ES-I3 (cell line): ENCODE measurements at regions not wholly inside any gene's neighbourhood (a gene's known extent, or its start where the extent isn't known, plus 50 kb on each side); places are given as distances from the start of the nearest gene placed in this dataset.
A peak's percentile ranks its signal among the peaks of the same experiment; 100 is the strongest.
"Not testable (repeated sequence)": the region's sequence is repeated elsewhere in the genome, so short reads cannot be mapped to it uniquely, and the experiment has no call there.

Experiments used
- H3K36me3 ChIP-seq: 2 replicates; pipeline ENCODE4 v1.6.1; 2013; ENCODE audit warnings: mild to moderate bottlenecking, low read length, control low read depth, moderate library complexity; ENCODE audit not compliant: insufficient read depth
- H3K4me1 ChIP-seq: 2 replicates; pipeline ENCODE4 v1.6.1; 2013; ENCODE audit warnings: mild to moderate bottlenecking, control low read depth, low read length; ENCODE audit not compliant: insufficient read depth
- H3K9ac ChIP-seq: 2 replicates; pipeline ENCODE4 v1.6.1; 2013; ENCODE audit warnings: low read depth, mild to moderate bottlenecking, low read length, moderate library complexity
- H3K9me3 ChIP-seq: 2 replicates; pipeline ENCODE4 v1.6.1; 2013; ENCODE audit warnings: mild to moderate bottlenecking, low read length, moderate library complexity; ENCODE audit not compliant: control insufficient read depth, insufficient read depth

DNA sequence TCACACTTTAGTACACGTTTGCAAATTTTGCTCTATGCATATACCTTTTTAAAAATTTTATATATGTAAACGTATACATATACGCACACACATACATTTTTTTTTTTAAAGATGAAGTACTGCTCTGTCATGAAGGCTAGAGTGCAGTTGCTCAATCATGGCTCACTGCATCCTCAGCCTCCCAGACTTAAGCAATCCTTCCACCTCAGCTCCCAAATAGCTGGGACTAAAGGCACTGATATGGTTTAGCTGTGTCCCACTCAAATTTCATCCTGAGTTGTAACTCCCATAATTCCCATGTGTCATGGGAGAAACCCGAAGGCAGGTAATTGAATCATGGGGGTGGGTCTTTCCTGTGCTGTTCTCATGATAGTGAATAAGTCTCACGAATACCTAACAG lies 220.8 kb upstream of the CAND1 start:
- no peaks in the 10 kb centered on the region for H3K36me3 ChIP-seq
- no peak overlapping the region for H3K9ac ChIP-seq
- H3K9me3 ChIP-seq: no peaks in the 10 kb centered on the region
- peaks cover 10% of the 10 kb centered on the region for H3K4me1 ChIP-seq

- peaks cover 10% of the 10 kb centered on the region for H3K4me1 ChIP-seq
- not testable (repeated sequence) for H3K36me3 ChIP-seq, H3K9ac ChIP-seq, H3K9me3 ChIP-seq
Observed at GRCh38 chr12:67049199-67049598, 220.0 kb upstream of the CAND1 start.

- Histone ChIP-seq H3K9ac (no peak overlapping the region), H3K36me3 (no peaks in the 10 kb centered on the region), H3K4me1 (no peaks in the 10 kb centered on the region), H3K9me3 (no peaks in the 10 kb centered on the region)
Observed at GRCh38 chr12:67052981-67053380, 216.2 kb upstream of the CAND1 start.

DNA sequence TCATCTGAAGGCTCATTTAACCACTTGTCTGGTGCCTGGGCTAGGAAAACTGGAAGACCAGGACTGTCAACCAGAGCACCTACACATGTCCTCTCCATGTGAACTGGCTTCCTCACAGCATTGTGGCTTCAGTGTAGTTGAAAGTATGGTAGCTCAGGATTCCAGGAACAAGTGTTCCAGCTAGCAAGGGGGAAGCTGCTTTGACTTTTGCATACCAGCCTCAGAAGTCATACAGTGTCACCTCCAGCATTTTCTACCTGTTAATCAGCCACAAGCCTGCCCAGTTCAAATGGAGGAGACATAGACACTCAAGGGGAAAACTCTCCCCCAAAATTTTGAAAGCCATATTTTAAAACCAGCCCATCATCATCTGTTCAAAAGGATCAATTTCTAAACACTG lies 212.8 kb upstream of the CAND1 start:
- Histone ChIP-seq H3K9ac (no peak overlapping the region), H3K4me1 (no peaks in the 10 kb centered on the region)

GRCh38 chr12:67057072-67057471 lies 212.1 kb upstream of the CAND1 start:
- Histone ChIP-seq H3K36me3 (no peaks in the 10 kb centered on the region), H3K9ac (no peak overlapping the region), H3K9me3 (no peaks in the 10 kb centered on the region), H3K4me1 (no peaks in the 10 kb centered on the region)

More for the DNA sequence above, 212.8 kb upstream of the CAND1 start:
- Histone ChIP-seq H3K9me3 (no peaks in the 10 kb centered on the region), H3K36me3 (no peaks in the 10 kb centered on the region)

- Histone ChIP-seq H3K9me3 (no peaks in the 10 kb centered on the region), H3K36me3 (no peaks in the 10 kb centered on the region), H3K4me1 (no peaks in the 10 kb centered on the region), H3K9ac (no peak overlapping the region)
Observed at GRCh38 chr12:67062193-67062592, 207.0 kb upstream of the CAND1 start.

GRCh38 chr12:67067453-67068203 lies 201.5 kb upstream of the CAND1 start:
- H3K9me3 ChIP-seq: no peaks in the 10 kb centered on the region
- H3K4me1 ChIP-seq: peaks cover 7% of the 10 kb centered on the region; the same call in 1 of the 2 replicates
- peak overlapping the region; percentile 39; the same call in 1 of the 2 replicates for H3K9ac ChIP-seq
- H3K36me3 ChIP-seq: no peaks in the 10 kb centered on the region

GRCh38 chr12:67068204-67068731 lies 200.9 kb upstream of the CAND1 start:
- H3K9me3 ChIP-seq: no peaks in the 10 kb centered on the region
- H3K9ac ChIP-seq: peak overlapping the region; percentile 39; the same call in 1 of the 2 replicates
- H3K36me3 ChIP-seq: no peaks in the 10 kb centered on the region
- H3K4me1 ChIP-seq: peaks cover 7% of the 10 kb centered on the region; the same call in 1 of the 2 replicates

GRCh38 chr12:67068761-67069450 lies 200.3 kb upstream of the CAND1 start:
- no peaks in the 10 kb centered on the region for H3K36me3 ChIP-seq
- no peaks in the 10 kb centered on the region for H3K9me3 ChIP-seq
- H3K4me1 ChIP-seq: peaks cover 7% of the 10 kb centered on the region; the same call in 1 of the 2 replicates
- peak overlapping the region; percentile 65 for H3K9ac ChIP-seq

DNA sequence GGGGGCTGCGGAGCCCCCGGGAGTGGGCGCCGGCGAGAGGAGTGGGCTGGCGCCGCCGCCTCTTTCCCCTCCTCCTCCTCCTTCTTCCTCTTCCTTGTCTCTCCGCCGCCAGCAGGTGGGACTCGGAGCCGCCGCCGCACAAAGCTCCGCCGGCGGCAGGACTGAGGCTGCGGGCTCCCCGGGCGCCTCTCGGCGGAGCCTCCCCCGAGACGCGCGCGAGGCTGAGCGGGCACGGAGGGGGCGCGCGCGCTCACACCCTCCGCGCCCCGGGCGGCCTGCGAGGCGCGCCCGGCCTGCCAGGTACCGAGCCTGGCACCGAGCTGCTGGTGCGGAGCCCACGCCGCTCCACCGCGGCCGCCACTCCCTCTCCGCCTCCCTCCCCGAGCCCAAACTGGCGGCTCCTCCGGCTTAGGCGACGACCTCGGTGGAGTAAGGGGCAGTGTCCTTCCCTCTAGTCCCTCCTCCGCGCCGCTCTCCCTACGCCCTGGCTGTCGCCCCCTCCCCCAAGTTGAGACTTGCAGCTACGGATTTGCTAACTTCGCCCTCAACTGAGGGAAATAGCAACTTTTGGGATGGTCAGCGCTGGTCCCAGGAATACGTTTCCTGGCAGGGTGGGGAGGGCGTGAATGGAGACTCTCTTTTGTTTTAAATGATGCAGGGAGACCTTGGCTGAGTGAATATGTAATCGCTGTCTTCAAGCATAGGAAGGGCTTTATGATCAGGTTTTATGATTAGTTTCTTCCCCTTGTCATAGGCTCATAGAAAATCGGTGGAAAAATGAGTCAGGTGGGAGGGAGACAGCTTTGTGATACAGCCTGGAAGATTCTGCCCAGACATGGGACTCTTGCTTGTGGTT lies 199.5 kb upstream of the CAND1 start:
- Histone ChIP-seq H3K36me3 (no peaks in the 10 kb centered on the region), H3K4me1 (peaks cover 7% of the 10 kb centered on the region; the same call in 1 of the 2 replicates), H3K9ac (peak overlapping the region; percentile 65), H3K9me3 (no peaks in the 10 kb centered on the region)

GRCh38 chr12:67070307-67070600 lies 198.9 kb upstream of the CAND1 start:
- peak overlapping the region; percentile 65 for H3K9ac ChIP-seq
- H3K9me3 ChIP-seq: no peaks in the 10 kb centered on the region
- H3K36me3 ChIP-seq: no peaks in the 10 kb centered on the region
- H3K4me1 ChIP-seq: peaks cover 7% of the 10 kb centered on the region; the same call in 1 of the 2 replicates

DNA sequence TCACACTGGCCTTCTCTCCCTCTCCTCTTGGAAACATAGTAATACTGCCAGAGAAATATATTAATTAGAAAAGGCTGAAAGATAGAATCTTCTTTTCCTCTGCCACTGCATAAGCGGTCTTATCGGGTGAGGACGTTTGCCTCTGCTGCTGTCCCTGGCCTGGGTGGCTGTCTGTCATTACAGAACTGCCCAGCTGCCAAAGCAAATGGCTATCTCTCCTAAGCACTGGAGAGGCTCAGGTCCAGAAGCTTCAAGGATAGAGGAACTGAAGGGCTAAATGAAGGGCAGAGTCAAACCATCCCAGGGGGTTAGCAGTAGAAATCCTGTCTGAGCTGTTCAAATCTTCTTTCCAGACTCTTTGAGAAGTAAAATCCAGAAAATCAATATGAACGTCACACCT lies 198.6 kb upstream of the CAND1 start:
- Histone ChIP-seq H3K9ac (no peak overlapping the region), H3K9me3 (no peaks in the 10 kb centered on the region), H3K4me1 (peaks cover 7% of the 10 kb centered on the region; the same call in 1 of the 2 replicates), H3K36me3 (no peaks in the 10 kb centered on the region)

- not testable (repeated sequence) for H3K36me3 ChIP-seq, H3K9ac ChIP-seq, H3K4me1 ChIP-seq, H3K9me3 ChIP-seq
Observed at GRCh38 chr12:67072281-67072680, 196.9 kb upstream of the CAND1 start.

DNA sequence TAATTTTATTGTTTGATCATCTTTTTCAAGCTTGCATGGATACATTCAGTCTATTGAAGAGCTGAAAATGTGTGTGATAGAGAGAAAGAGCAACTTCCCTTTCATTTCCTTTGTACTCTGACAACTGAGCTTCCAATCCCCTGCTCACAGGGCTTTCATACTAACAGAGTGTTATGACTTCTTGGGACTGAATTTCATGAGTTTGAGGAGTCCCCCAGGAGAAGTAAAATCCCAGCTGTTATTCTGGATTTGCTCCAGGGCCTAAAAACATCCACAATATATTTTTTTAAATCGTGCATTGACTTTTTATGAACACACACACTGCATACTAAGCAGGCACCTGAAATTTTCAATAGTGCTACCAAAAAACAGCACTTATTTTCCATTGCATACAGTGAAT lies 195.8 kb upstream of the CAND1 start:
- H3K9me3 ChIP-seq: no peaks in the 10 kb centered on the region
- peaks cover 7% of the 10 kb centered on the region; the same call in 1 of the 2 replicates for H3K4me1 ChIP-seq
- H3K9ac ChIP-seq: no peak overlapping the region
- H3K36me3 ChIP-seq: no peaks in the 10 kb centered on the region
